HCT116 (cell line): ENCODE measurements at regions not wholly inside any gene's neighbourhood (a gene's known extent, or its start where the extent isn't known, plus 50 kb on each side); places are given as distances from the start of the nearest gene placed in this dataset.
"Not testable (repeated sequence)": the region's sequence is repeated elsewhere in the genome, so short reads cannot be mapped to it uniquely, and the experiment has no call there.

Source experiments
- ATAC-seq: fragments of 200-7000 bp; cut with Tn5 transposase; 2 replicates; pipeline ENCODE4 v1.9.1; 2020; ENCODE audit warnings: mild to moderate bottlenecking, moderate library complexity
- BruUV-seq: library from RNA; stranded (reverse); fragments of 400-500 nt; replicated peaks from 2 replicates; lab custom pipeline; 2021; lab: Mats Ljungman, UMichigan
- CTCF ChIA-PET: fragments of 300-600 bp; sonication (Branson Sonifier 250); formaldehyde crosslinking; loops from one replicate; lab custom pipeline; 2021; ENCODE audit warnings: antibody characterized with exemption; lab: Charles Lee
- POLR2A ChIA-PET: fragments of 300-600, 350-600 bp; sonication (Branson Sonifier 250); formaldehyde crosslinking; loops from one replicate; lab custom pipeline; 2021; ENCODE audit warnings: antibody characterized with exemption; lab: Charles Lee
- RAD21 ChIA-PET, 2 experiments: fragments of 300-600 bp; sonication (Branson Sonifier 250); formaldehyde crosslinking; loops; one replicate each; lab custom pipeline; 2023; ENCODE audit warnings: low total read pairs in 2 of 2; ENCODE audit not compliant: uncharacterized antibody in 2 of 2, unreplicated experiment in 2 of 2, low non-redundant PET in 1 of 2; lab: Charles Lee
- DNase-seq: peaks from one replicate; pipeline ENCODE4 v3.0.0-alpha.2; 2010; ENCODE audit warnings: low read depth, low spot score
- H2AFZ ChIP-seq: fragments of 200-600 bp; shearing (Covaris generic), sonication (generic); 2 replicates; pipeline ENCODE4 v1.6.1; 2017; ENCODE audit warnings: low read depth, mixed run types, mixed read lengths, antibody characterized with exemption, low read length; ENCODE audit not compliant: poor library complexity, severe bottlenecking
- H3K27ac ChIP-seq: 2 replicates; pipeline ENCODE4 v1.5.1; 2012; ENCODE audit warnings: low read depth, low read length
- H3K27me3 ChIP-seq: fragments of 200-600 bp; sonication (generic); 2 replicates; pipeline ENCODE4 v1.6.1; 2016; ENCODE audit warnings: mixed run types, low read length, mixed read lengths; ENCODE audit not compliant: insufficient read depth
- H3K36me3 ChIP-seq, 2 experiments: fragments of 200-500 bp in 1 of 2; fragments of 200-600 bp in 1 of 2; sonication (Bioruptor generic) in 1 of 2; sonication (generic) in 1 of 2; 2 replicates each; pipeline versions ENCODE4 v1.5.1 to v1.6.1; 2014 to 2016; ENCODE audit warnings: low read length in 2 of 2, inconsistent platforms in 1 of 2, mixed read lengths in 1 of 2, mixed run types in 1 of 2; ENCODE audit not compliant: insufficient read depth in 2 of 2, control insufficient read depth in 1 of 2
- H3K4me1 ChIP-seq, 2 experiments: fragments of 200-600 bp in 1 of 2; sonication (generic) in 1 of 2; 2 replicates each; pipeline versions ENCODE4 v1.5.1 to v1.6.1; 2012 to 2017; ENCODE audit warnings: low read length in 2 of 2, inconsistent platforms in 1 of 2, mild to moderate bottlenecking in 1 of 2, mixed read lengths in 1 of 2, mixed run types in 1 of 2, moderate library complexity in 1 of 2; ENCODE audit not compliant: insufficient read depth in 2 of 2, control insufficient read depth in 1 of 2
- H3K4me2 ChIP-seq: fragments of 200-600 bp; sonication (generic); 2 replicates; pipeline ENCODE4 v1.6.1; 2017; ENCODE audit warnings: mixed run types, low read length, mixed read lengths
- H3K4me3 ChIP-seq, 2 experiments: fragments of 200-600 bp in 1 of 2; sonication (generic) in 1 of 2; replicated peaks in 1 of 2; 2 replicates each; pipeline ENCODE4 v1.5.1; 2011 to 2016; ENCODE audit warnings: low read length in 2 of 2, control low read depth in 1 of 2, low read depth in 1 of 2, mild to moderate bottlenecking in 1 of 2, mixed read lengths in 1 of 2, mixed run types in 1 of 2
- H3K79me2 ChIP-seq: fragments of 200-600 bp; sonication (generic); 2 replicates; pipeline ENCODE4 v1.6.1; 2017; ENCODE audit warnings: mild to moderate bottlenecking, mixed run types, low read length, moderate library complexity, mixed read lengths; ENCODE audit not compliant: insufficient read depth
- H3K9ac ChIP-seq: fragments of 200-600 bp; sonication (generic); 2 replicates; pipeline ENCODE4 v1.6.1; 2016; ENCODE audit warnings: low read length, mixed read lengths
- H3K9me2 ChIP-seq: fragments of 200-600 bp; sonication (generic), shearing (Covaris generic); 2 replicates; pipeline ENCODE4 v1.6.1; 2017; ENCODE audit warnings: mixed run types, mild to moderate bottlenecking, moderate library complexity; ENCODE audit not compliant: insufficient read depth
- H3K9me3 ChIP-seq, 2 experiments: fragments of 200-500 bp in 1 of 2; fragments of 200-600 bp in 1 of 2; sonication (Bioruptor generic) in 1 of 2; sonication (generic) in 1 of 2; 2 replicates each; pipeline ENCODE4 v1.6.1; 2014 to 2017; ENCODE audit warnings: low read length in 2 of 2, mixed read lengths in 2 of 2, inconsistent platforms in 1 of 2, low read depth in 1 of 2, mild to moderate bottlenecking in 1 of 2, mixed run types in 1 of 2, moderate library complexity in 1 of 2; ENCODE audit not compliant: control insufficient read depth in 1 of 2, insufficient read depth in 1 of 2
- H4K20me1 ChIP-seq: fragments of 200-600 bp; sonication (generic), shearing (Covaris generic); 2 replicates; pipeline ENCODE4 v1.6.1; 2017; ENCODE audit warnings: mixed run types, mild to moderate bottlenecking, moderate library complexity; ENCODE audit not compliant: insufficient read depth
- ATF3 ChIP-seq: IDR thresholded peaks from 2 replicates; pipeline ENCODE4 v1.6.1; 2012
- CEBPB ChIP-seq: IDR thresholded peaks from 2 replicates; pipeline ENCODE4 v1.6.1; 2012; ENCODE audit warnings: low read depth
- EGR1 ChIP-seq: IDR thresholded peaks from 2 replicates; pipeline ENCODE4 v1.6.1; 2012; ENCODE audit warnings: low read depth
- EZH2 ChIP-seq: fragments of 200-600 bp; sonication (generic); IDR thresholded peaks from 2 replicates; pipeline ENCODE4 v1.6.1; 2017; ENCODE audit warnings: antibody characterized with exemption, mixed run types
- FOSL1 ChIP-seq: IDR thresholded peaks from 2 replicates; pipeline ENCODE4 v1.6.1; 2012; ENCODE audit warnings: low read depth
- JUND ChIP-seq: IDR thresholded peaks from 2 replicates; pipeline ENCODE4 v1.6.1; 2012
- MAX ChIP-seq: IDR thresholded peaks from 2 replicates; pipeline ENCODE4 v1.6.1; 2012
- POLR2A ChIP-seq: IDR thresholded peaks from 2 replicates; pipeline ENCODE4 v1.7.0; 2011; ENCODE audit warnings: borderline replicate concordance; ENCODE audit not compliant: insufficient read depth, insufficient read length; ENCODE audit errors: extremely low read depth
- REST ChIP-seq: IDR thresholded peaks from 2 replicates; pipeline ENCODE4 v1.6.1; 2012; ENCODE audit warnings: low read depth
- SIN3A ChIP-seq: IDR thresholded peaks from 2 replicates; pipeline ENCODE4 v1.6.1; 2012; ENCODE audit warnings: low read depth
- SP1 ChIP-seq: IDR thresholded peaks from 2 replicates; pipeline ENCODE4 v1.6.1; 2012; ENCODE audit warnings: low read depth
- SRF ChIP-seq: IDR thresholded peaks from 2 replicates; pipeline ENCODE4 v1.6.1; 2012; ENCODE audit warnings: low read depth
- TCF7L2 ChIP-seq: IDR thresholded peaks from 2 replicates; pipeline ENCODE4 v1.7.0; 2011; ENCODE audit warnings: borderline replicate concordance, inconsistent platforms; ENCODE audit not compliant: insufficient read depth, insufficient read length; ENCODE audit errors: extremely low read depth
- YY1 ChIP-seq: IDR thresholded peaks from 2 replicates; pipeline ENCODE4 v1.6.1; 2011; ENCODE audit warnings: low read length, low read depth, moderate library complexity, mild to moderate bottlenecking; ENCODE audit not compliant: insufficient replicate concordance; ENCODE audit errors: extremely low read depth
- ZBTB33 ChIP-seq: IDR thresholded peaks from 2 replicates; pipeline ENCODE4 v1.6.1; 2011; ENCODE audit warnings: mild to moderate bottlenecking, low read length, moderate library complexity; ENCODE audit not compliant: insufficient replicate concordance; ENCODE audit errors: extremely low read depth
- ZNF274 ChIP-seq: fragments of 200-500 bp; sonication (Bioruptor generic); IDR thresholded peaks from 2 replicates; pipeline ENCODE4 v1.6.1; 2014; ENCODE audit warnings: mild to moderate bottlenecking, low read depth, low read length, inconsistent platforms
- intact Hi-C: fragments of 100-400 bp; cut with micrococcal nuclease; formaldehyde crosslinking; loops from 2 replicates; pipeline ENCODE4 v1.10.0; 2022

- POLR2A ChIA-PET, H3K4me3 ChIP-seq, RAD21 ChIA-PET, H3K9me3 ChIP-seq, H3K27ac ChIP-seq, intact Hi-C loops, H3K79me2 ChIP-seq, BruUV-seq, ATAC-seq, H3K9me2 ChIP-seq, DNase-seq, H3K36me3 ChIP-seq, H2AFZ ChIP-seq, H3K4me2 ChIP-seq, CTCF ChIA-PET, H3K27me3 ChIP-seq, H3K9ac ChIP-seq, H4K20me1 ChIP-seq, H3K4me1 ChIP-seq: not testable (repeated sequence)
Observed at GRCh38 chr3:87789049-87789448, 269.8 kb downstream of the CGGBP1 start.

- ChIA-PET POLR2A (no interaction called here), RAD21 (no interaction called here), CTCF (no interaction called here)
- H2AFZ ChIP-seq = no peak overlapping the region
- H3K79me2 ChIP-seq = no peaks in the 10 kb centered on the region
- ATAC-seq = no peak
- intact Hi-C loops = no loop called here
- no peak overlapping the region for H3K9ac ChIP-seq
- H4K20me1 ChIP-seq = no peaks in the 10 kb centered on the region
- no peaks in the 10 kb centered on the region for H3K36me3 ChIP-seq
- no peaks in the 10 kb centered on the region for H3K9me3 ChIP-seq
- H3K27me3 ChIP-seq = no peaks in the 10 kb centered on the region
- no peak overlapping the region for H3K27ac ChIP-seq
- no peaks in the 10 kb centered on the region for H3K9me2 ChIP-seq
- no peak overlapping the region for H3K4me3 ChIP-seq
- no TSS peak for BruUV-seq
- no peaks in the 10 kb centered on the region for H3K4me1 ChIP-seq
- H3K4me2 ChIP-seq = no peak overlapping the region
- no peak for DNase-seq
- TF ChIP-seq SRF (no peak), SP1 (no peak), TCF7L2 (no peak), REST (no peak), ATF3 (no peak), YY1 (no peak), JUND (no peak), ZNF274 (no peak), EZH2 (no peak), ZBTB33 (no peak), POLR2A (no peak), SIN3A (no peak), FOSL1 (no peak), CEBPB (no peak), EGR1 (no peak), MAX (no peak)
Observed at GRCh38 chr3:87788516-87788915, 270.3 kb downstream of the CGGBP1 start.
